GM18520 (cell line): ENCODE measurements at regions not wholly inside any gene's neighbourhood (a gene's known extent, or its start where the extent isn't known, plus 50 kb on each side); places are given as distances from the start of the nearest gene placed in this dataset.
"Not testable (repeated sequence)": the region's sequence is repeated elsewhere in the genome, so short reads cannot be mapped to it uniquely, and the experiment has no call there.

Experiments used
- ATAC-seq: cut with Tn5 transposase; IDR thresholded peaks from one replicate; pipeline ENCODE4 v1.9.1; 2021; ENCODE audit not compliant: unreplicated experiment

DNA sequence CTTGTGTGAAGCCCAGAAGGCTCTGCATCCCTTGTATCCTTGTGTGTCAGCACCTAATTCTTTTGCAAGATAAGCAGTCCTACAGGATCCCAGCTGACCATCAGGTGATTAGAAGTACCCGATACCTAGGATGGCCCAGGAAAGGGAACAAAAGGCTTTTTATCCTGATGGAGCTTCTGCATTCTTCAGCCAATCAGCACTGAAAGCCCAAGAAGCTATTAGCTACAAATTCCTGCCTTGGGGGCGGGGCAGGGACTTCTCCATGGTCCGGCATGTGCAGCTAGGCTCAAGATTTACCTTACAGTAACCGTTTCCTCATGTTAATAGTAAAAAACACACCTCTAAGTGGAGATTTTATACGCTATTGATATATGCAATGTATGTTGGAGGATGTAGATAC lies 264.6 kb upstream of the THUMPD2 start:
- no peak for ATAC-seq

DNA sequence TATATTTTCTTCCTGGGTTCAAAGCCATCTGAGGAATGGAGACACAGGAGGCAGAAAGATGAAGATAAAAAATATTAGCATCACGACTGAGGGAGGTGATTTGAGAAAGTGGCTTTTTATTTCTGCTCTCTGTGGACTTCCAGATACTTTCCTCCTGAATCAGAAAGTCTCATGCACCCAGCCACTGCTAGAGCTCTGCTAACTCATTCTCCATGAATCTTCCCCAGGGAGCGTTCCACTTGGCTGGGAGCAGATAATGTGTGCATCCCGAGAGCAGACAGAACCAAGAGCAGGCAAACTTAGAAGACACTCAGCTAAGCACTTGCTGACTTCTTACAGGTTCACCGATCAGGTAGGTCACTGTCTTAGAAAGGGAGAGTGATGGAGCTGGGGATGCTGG lies 264.1 kb upstream of the THUMPD2 start:
- no peak for ATAC-seq

DNA sequence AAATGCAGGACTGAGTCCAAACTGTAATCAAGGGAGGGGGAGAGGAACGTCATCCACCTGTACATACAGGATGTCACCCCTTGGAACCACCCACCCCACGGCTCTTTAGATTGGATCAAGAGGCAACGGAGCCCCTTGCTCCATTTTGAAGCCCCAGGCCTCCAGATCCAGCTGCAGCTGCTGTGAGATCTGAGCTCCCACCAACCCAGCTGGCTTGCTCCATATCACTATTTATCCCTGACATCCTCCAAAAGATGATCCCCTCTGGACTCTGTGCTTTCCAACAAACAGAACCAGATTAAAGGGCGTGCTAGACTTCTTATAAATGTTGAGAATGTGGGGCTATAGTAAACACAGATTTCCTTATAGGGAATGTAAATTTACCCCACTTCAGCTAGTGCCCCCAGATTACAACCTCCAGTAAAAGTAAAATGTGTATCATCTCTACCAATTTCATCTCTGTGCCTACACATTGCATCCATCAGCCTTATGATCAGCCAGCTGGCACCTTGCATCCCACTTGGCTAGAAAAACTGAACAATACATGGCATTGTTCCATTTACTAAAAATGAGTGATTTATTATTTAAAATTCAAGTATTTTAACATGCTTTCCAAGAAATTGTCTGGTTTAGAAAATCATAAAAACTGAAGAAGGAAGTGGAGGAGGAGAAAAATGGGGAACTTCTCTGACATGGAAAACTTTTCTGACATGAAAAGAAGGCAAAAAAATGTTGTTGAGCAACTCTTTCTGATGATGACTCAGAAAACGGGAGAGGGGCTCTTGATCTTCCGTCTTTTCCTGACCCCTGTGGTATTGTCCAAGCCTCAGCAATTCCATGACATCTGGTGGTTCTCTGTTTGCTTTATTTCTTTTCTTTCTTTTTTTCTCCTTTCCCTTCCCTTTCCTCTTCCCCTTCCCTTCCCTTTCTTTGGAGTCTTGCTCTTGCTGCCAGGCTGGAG lies 262.6 kb upstream of the THUMPD2 start:
- ATAC-seq = no peak

GRCh38 chr2:40039549-40039948 lies 260.5 kb upstream of the THUMPD2 start:
- ATAC-seq = no peak

- ATAC-seq = no peak
Observed at GRCh38 chr2:40038646-40039045, 259.6 kb upstream of the THUMPD2 start.

DNA sequence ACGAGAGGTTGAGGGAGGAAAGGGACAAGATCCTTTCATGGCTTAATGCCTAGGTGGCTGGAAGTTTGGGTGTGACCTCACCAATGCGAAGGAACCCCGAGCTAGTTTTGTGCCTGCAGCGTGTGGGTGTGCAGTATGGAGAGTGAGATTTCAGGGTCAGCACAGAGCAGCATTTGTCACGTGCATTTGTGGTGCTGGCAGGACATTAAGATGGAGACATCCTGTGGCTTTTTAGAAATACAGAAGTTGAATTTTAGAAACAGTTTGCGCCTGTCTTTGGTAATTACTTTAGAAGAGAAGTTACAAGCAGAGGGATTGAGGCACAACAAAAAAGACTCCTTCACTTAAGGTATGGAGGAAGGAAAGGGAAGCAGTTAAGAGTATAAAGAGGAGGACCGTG lies 258.2 kb upstream of the THUMPD2 start:
- no peak for ATAC-seq

DNA sequence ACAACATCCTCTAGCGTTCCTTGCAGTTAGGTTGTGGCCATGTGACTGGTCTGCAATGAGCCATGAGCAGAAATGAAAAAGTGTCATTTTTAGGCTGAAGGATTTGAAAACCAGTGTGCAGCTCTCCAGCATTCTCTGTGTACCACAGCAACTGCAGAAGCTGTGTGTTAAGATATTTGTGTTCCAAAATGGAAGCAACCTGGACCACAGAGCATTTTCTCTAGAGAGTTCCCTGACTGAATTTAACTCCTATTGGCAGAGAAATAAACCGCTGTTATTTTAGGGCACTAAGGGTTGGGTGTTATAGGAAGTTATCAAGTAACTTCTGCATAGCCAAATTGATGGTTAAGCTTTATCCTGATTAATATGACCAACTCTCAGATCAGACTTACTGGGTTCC lies 257.2 kb upstream of the THUMPD2 start:
- no peak for ATAC-seq

GRCh38 chr2:40034801-40035200 lies 255.7 kb upstream of the THUMPD2 start:
- no peak for ATAC-seq

DNA sequence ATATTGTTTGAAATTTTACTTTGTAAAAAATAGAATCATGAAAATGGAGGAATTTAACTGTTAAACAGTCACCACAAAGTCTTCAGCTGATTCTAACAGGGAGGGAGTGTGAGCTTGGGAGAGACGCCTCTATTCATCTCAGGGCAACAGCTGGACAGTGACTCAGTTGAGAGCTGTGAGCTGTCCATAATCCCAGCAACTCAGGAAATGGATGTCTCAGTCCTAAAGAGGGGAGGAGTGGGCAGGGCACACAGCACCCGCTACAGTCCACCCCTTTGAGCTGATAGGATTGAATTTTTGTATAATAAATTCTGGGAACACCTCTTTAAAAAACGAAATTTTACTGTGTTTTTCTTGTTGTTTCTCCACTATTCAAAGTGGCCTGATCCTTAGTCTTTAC lies 255.1 kb upstream of the THUMPD2 start:
- ATAC-seq = no peak

GRCh38 chr2:40033781-40034180 lies 254.7 kb upstream of the THUMPD2 start:
- no peak for ATAC-seq

DNA sequence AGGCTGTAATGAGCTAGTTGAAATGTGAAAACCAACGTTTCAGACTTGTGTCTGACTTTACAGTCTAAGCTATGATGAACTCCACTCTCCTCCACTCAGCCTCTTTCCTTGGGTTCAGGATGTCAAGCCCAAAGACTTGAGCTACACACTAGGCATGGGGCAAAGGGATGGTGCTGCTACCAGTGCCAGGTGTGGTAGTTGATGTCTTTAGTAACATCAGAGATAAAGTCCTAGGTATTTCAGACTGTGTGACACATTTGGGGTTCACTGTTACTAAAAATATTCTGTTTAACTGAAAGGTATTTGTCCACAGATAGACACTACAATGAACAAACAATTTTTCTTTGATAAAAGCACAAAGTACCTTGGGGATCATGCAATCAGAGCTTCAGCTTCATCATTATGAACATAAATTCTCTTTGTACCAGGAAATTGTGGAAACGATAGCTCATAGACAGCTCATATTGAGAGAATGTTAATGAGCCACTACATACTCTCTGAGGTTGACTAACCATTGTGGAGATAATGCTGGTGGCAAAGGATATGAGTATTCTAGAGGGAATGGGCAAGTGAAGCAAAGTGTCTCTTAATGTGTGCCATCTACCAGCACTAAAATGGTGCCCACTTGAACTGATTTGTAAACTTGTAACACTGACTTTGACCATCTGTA lies 253.7 kb upstream of the THUMPD2 start:
- no peak for ATAC-seq

DNA sequence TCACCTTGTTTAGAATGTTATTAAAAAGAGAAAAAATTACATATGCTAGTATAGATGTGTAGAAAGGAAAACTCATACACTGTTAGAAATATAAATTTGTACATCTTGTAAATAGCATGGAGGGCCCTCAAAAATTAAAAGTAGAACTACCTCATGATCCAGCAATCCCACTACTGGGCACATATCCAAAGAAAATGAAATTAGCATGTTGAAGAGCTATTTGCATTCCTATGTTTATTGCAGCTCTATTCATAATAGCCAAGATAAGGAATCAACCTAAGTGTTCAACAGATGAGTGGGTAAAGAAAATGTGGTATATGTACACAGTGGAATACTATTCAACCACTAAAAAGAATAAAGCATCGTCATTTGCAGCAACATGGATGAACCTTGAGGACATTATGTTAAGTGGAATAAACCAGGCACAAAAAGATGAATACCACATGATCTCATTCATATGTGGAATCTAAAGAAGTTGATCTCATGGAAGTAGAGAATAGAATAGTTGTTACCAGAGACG lies 251.5 kb upstream of the THUMPD2 start:
- ATAC-seq = no peak

DNA sequence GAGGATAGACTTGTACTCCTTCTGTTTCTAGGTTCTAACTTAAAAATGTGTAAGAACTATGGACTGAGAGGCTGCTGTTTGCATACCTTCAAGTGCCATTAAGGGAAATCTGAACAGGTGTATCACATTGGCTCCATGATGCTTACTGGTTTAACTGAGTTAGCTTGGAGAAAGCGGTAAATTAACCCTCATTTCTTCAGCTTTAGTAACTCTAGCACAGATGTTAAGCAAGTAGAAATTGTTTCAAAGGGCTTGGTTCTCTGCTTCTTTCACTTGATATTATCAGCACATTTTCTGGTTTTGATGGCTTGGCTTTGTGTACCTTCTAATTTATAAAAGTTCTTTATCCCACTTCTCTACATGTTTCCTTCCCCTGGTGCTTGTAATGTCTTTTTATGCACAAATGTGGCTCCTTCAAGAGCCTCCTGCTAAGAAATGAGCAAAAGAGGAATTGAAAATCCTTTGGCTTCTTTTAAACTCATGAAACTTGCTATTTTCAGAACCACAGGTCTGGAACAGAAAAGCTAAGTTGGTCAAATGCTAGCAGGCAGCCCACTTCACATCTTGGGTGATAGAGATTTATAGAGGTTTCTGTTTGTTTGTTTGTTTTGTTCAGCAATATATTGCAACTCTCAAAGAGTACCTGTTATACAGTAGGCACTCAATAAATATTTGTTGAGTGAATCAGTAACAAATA lies 249.9 kb upstream of the THUMPD2 start:
- no peak for ATAC-seq

DNA sequence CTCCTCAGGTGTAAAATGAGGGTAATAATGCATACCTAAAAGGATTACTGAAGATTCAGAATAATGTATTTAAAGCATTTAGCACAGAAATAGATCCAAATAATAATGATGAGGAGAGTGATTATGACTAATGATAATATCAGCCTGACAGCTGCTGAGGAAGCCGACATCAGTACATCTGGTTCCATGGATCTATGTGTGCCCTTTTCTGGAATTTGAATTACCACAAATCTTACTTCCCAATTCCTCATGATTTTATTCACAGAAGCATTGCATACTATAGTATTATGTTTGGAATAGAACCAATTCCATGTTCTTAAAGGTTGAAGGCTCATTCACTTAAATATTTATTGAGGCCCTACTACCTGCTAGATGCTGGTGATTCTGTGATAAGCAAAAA lies 248.9 kb upstream of the THUMPD2 start:
- ATAC-seq = no peak

DNA sequence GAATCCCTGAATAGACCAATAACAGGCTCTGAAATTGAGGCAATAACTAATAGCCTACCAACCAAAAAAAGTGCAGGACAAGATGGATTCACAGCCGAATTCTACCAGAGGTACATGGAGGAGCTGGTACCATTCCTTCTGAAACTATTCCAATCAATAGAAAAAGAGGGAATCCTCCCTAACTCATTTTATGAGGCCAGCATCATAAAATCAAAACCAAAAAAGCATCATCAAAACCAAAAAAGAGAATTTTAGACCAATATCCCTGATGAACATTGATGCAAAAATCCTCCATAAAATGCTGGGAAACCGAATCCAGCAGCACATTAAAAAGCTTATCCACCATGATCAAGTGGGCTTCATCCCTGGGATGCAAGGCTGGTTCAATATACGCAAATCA lies 246.2 kb upstream of the THUMPD2 start:
- ATAC-seq = not testable (repeated sequence)

- ATAC-seq = no peak
Observed at GRCh38 chr2:40020997-40021396, 241.9 kb upstream of the THUMPD2 start.

GRCh38 chr2:40016151-40016885 lies 237.3 kb upstream of the THUMPD2 start:
- no peak for ATAC-seq

GRCh38 chr2:40013962-40014361 lies 234.9 kb upstream of the THUMPD2 start:
- not testable (repeated sequence) for ATAC-seq

DNA sequence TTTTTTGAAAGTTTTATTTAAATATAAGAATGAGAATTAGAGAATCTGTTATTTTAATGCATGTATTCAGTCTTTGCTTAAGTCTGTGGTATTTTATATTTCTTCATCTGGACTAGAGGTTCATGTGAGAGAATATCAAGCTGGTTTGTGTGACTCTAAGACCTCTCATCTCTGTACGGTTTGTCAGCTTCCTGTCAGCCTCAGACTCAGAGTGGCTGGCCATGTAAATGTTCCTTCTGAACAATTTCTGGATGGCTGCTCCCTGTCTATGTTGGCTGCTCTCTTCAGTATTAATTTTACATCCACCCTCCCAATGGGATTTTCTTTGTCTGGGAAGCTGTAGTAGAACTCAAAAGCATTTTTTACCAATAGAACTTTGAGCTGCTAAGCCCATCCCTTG lies 225.3 kb upstream of the THUMPD2 start:
- no peak for ATAC-seq

GRCh38 chr2:40002339-40002738 lies 223.3 kb upstream of the THUMPD2 start:
- ATAC-seq = no peak

DNA sequence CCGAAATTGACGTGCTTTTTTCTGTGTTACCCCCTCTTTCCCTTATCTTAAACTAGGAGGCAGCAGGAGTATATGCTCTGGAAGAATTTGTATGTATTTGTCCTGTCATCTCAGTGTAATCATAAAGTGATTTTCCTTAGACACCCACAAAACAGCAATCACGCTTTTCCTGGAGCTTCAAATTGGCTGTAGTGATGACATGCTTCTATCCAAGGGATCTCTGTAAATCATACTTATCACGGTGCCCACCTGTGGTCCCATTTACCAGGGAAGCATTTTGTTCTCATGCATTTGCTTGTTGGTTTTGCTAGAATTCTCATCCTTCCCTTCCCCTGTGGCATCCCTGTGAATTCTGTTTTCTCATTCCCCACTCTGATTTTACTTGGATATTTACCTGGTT lies 220.8 kb upstream of the THUMPD2 start:
- ATAC-seq = no peak
